ENCODE measurements at regions not wholly inside any gene's neighbourhood (a gene's known extent, or its start where the extent isn't known, plus 50 kb on each side); places are given as distances from the start of the nearest gene placed in this dataset.

- H3K4me3 ChIP-seq (ENCODE audit: low read depth, low read length): no peak overlapping the region
- no peak overlapping the region for H3K27ac ChIP-seq (ENCODE audit: low read depth, low read length)
- no peaks in the 10 kb centered on the region for H3K9me3 ChIP-seq (ENCODE audit: control insufficient read depth, insufficient read depth, low read length)
- H3K36me3 ChIP-seq (ENCODE audit: control insufficient read depth, insufficient read depth, low read length): no peaks in the 10 kb centered on the region
- no peak overlapping the region for H3K9ac ChIP-seq (ENCODE audit: low read depth, low read length)
- no peaks in the 10 kb centered on the region for H3K27me3 ChIP-seq (ENCODE audit: control insufficient read depth, insufficient read depth, low read length)
- H3K4me1 ChIP-seq (ENCODE audit: control insufficient read depth, insufficient read depth, low read length): no peaks in the 10 kb centered on the region
Measured at GRCh38 chr9:135241381-135242048, 154.0 kb downstream of the OLFM1 start.

- no peaks in the 10 kb centered on the region for H3K36me3 ChIP-seq (ENCODE audit: control insufficient read depth, insufficient read depth, low read length)
- no peaks in the 10 kb centered on the region for H3K9me3 ChIP-seq (ENCODE audit: control insufficient read depth, insufficient read depth, low read length)
- H3K9ac ChIP-seq (ENCODE audit: low read depth, low read length): no peak overlapping the region
- no peak overlapping the region for H3K4me3 ChIP-seq (ENCODE audit: low read depth, low read length)
- no peaks in the 10 kb centered on the region for H3K27me3 ChIP-seq (ENCODE audit: control insufficient read depth, insufficient read depth, low read length)
- no peaks in the 10 kb centered on the region for H3K4me1 ChIP-seq (ENCODE audit: control insufficient read depth, insufficient read depth, low read length)
- H3K27ac ChIP-seq (ENCODE audit: low read depth, low read length): no peak overlapping the region
Measured at GRCh38 chr9:135242049-135242396, 154.6 kb downstream of the OLFM1 start.

GRCh38 chr9:135242406-135242805 is 154.9 kb downstream of the OLFM1 start:
- Histone ChIP-seq H3K9me3 (ENCODE audit: control insufficient read depth, insufficient read depth, low read length) (no peaks in the 10 kb centered on the region), H3K9ac (ENCODE audit: low read depth, low read length) (no peak overlapping the region), H3K4me1 (ENCODE audit: control insufficient read depth, insufficient read depth, low read length) (no peaks in the 10 kb centered on the region), H3K27ac (ENCODE audit: low read depth, low read length) (no peak overlapping the region), H3K36me3 (ENCODE audit: control insufficient read depth, insufficient read depth, low read length) (no peaks in the 10 kb centered on the region), H3K27me3 (ENCODE audit: control insufficient read depth, insufficient read depth, low read length) (no peaks in the 10 kb centered on the region), H3K4me3 (ENCODE audit: low read depth, low read length) (no peak overlapping the region)

- no peaks in the 10 kb centered on the region for H3K27me3 ChIP-seq (ENCODE audit: control insufficient read depth, insufficient read depth, low read length)
- no peak overlapping the region for H3K27ac ChIP-seq (ENCODE audit: low read depth, low read length)
- H3K4me1 ChIP-seq (ENCODE audit: control insufficient read depth, insufficient read depth, low read length): no peaks in the 10 kb centered on the region
Measured at GRCh38 chr9:135243201-135244190, 156.0 kb downstream of the OLFM1 start.

GRCh38 chr9:135244271-135245221 is 157.1 kb downstream of the OLFM1 start:
- Histone ChIP-seq H3K9ac (ENCODE audit: low read depth, low read length) (no peak overlapping the region), H3K27me3 (ENCODE audit: control insufficient read depth, insufficient read depth, low read length) (no peaks in the 10 kb centered on the region), H3K27ac (ENCODE audit: low read depth, low read length) (no peak overlapping the region), H3K4me3 (ENCODE audit: low read depth, low read length) (no peak overlapping the region), H3K9me3 (ENCODE audit: control insufficient read depth, insufficient read depth, low read length) (no peaks in the 10 kb centered on the region), H3K36me3 (ENCODE audit: control insufficient read depth, insufficient read depth, low read length) (no peaks in the 10 kb centered on the region), H3K4me1 (ENCODE audit: control insufficient read depth, insufficient read depth, low read length) (no peaks in the 10 kb centered on the region)

More at GRCh38 chr9:135243201-135244190, 156.0 kb downstream of the OLFM1 start:
- no peaks in the 10 kb centered on the region for H3K9me3 ChIP-seq (ENCODE audit: control insufficient read depth, insufficient read depth, low read length)
- no peak overlapping the region for H3K9ac ChIP-seq (ENCODE audit: low read depth, low read length)
- no peak overlapping the region for H3K4me3 ChIP-seq (ENCODE audit: low read depth, low read length)
- H3K36me3 ChIP-seq (ENCODE audit: control insufficient read depth, insufficient read depth, low read length): no peaks in the 10 kb centered on the region

GRCh38 chr9:135245482-135246247 is 158.2 kb downstream of the OLFM1 start:
- no peak overlapping the region for H3K4me3 ChIP-seq (ENCODE audit: low read depth, low read length)
- H3K36me3 ChIP-seq (ENCODE audit: control insufficient read depth, insufficient read depth, low read length): no peaks in the 10 kb centered on the region
- no peak overlapping the region for H3K27ac ChIP-seq (ENCODE audit: low read depth, low read length)
- H3K4me1 ChIP-seq (ENCODE audit: control insufficient read depth, insufficient read depth, low read length): no peaks in the 10 kb centered on the region
- H3K27me3 ChIP-seq (ENCODE audit: control insufficient read depth, insufficient read depth, low read length): no peaks in the 10 kb centered on the region
- H3K9me3 ChIP-seq (ENCODE audit: control insufficient read depth, insufficient read depth, low read length): no peaks in the 10 kb centered on the region
- H3K9ac ChIP-seq (ENCODE audit: low read depth, low read length): no peak overlapping the region

- no peak overlapping the region for H3K27ac ChIP-seq (ENCODE audit: low read depth, low read length)
- no peak overlapping the region for H3K9ac ChIP-seq (ENCODE audit: low read depth, low read length)
- H3K27me3 ChIP-seq (ENCODE audit: control insufficient read depth, insufficient read depth, low read length): no peaks in the 10 kb centered on the region
- H3K36me3 ChIP-seq (ENCODE audit: control insufficient read depth, insufficient read depth, low read length): no peaks in the 10 kb centered on the region
- no peaks in the 10 kb centered on the region for H3K9me3 ChIP-seq (ENCODE audit: control insufficient read depth, insufficient read depth, low read length)
- no peak overlapping the region for H3K4me3 ChIP-seq (ENCODE audit: low read depth, low read length)
- H3K4me1 ChIP-seq (ENCODE audit: control insufficient read depth, insufficient read depth, low read length): no peaks in the 10 kb centered on the region
Measured at GRCh38 chr9:135246248-135247205, 159.1 kb downstream of the OLFM1 start.

- no peaks in the 10 kb centered on the region for H3K4me1 ChIP-seq (ENCODE audit: control insufficient read depth, insufficient read depth, low read length)
- no peaks in the 10 kb centered on the region for H3K27me3 ChIP-seq (ENCODE audit: control insufficient read depth, insufficient read depth, low read length)
- no peak overlapping the region for H3K9ac ChIP-seq (ENCODE audit: low read depth, low read length)
- no peak overlapping the region for H3K4me3 ChIP-seq (ENCODE audit: low read depth, low read length)
- no peak overlapping the region for H3K27ac ChIP-seq (ENCODE audit: low read depth, low read length)
- H3K9me3 ChIP-seq (ENCODE audit: control insufficient read depth, insufficient read depth, low read length): no peaks in the 10 kb centered on the region
- H3K36me3 ChIP-seq (ENCODE audit: control insufficient read depth, insufficient read depth, low read length): no peaks in the 10 kb centered on the region
Measured at GRCh38 chr9:135247227-135247930, 159.9 kb downstream of the OLFM1 start.

- no peaks in the 10 kb centered on the region for H3K27me3 ChIP-seq (ENCODE audit: control insufficient read depth, insufficient read depth, low read length)
- H3K9me3 ChIP-seq (ENCODE audit: control insufficient read depth, insufficient read depth, low read length): no peaks in the 10 kb centered on the region
- no peak overlapping the region for H3K27ac ChIP-seq (ENCODE audit: low read depth, low read length)
- no peaks in the 10 kb centered on the region for H3K36me3 ChIP-seq (ENCODE audit: control insufficient read depth, insufficient read depth, low read length)
- no peak overlapping the region for H3K4me3 ChIP-seq (ENCODE audit: low read depth, low read length)
- H3K4me1 ChIP-seq (ENCODE audit: control insufficient read depth, insufficient read depth, low read length): peaks cover 3% of the 10 kb centered on the region; the same call in 1 of the 2 replicates
- H3K9ac ChIP-seq (ENCODE audit: low read depth, low read length): no peak overlapping the region
Measured at GRCh38 chr9:135248111-135248510, 160.6 kb downstream of the OLFM1 start.

All from HUES48 (cell line).